ENCODE measurements at regions not wholly inside any gene's neighbourhood (a gene's known extent, or its start where the extent isn't known, plus 50 kb on each side); places are given as distances from the start of the nearest gene placed in this dataset.

GRCh38 chr7:25619963-25620799, 391.9 kb upstream of the NPVF start:
- H3K4me3 ChIP-seq (ENCODE audit: low read depth, low read length), result no peak overlapping the region

- H3K4me3 ChIP-seq (ENCODE audit: low read depth, low read length), result no peak overlapping the region
Observed at GRCh38 chr7:25621993-25622392, 393.7 kb upstream of the NPVF start.

GRCh38 chr7:25622695-25623094, 394.4 kb upstream of the NPVF start:
- no peak overlapping the region for H3K4me3 ChIP-seq (ENCODE audit: low read depth, low read length)

- no peak overlapping the region for H3K4me3 ChIP-seq (ENCODE audit: low read depth, low read length)
Observed at GRCh38 chr7:25624051-25624450, 395.8 kb upstream of the NPVF start.

GRCh38 chr7:25624833-25625232, 396.5 kb upstream of the NPVF start:
- no peak overlapping the region for H3K4me3 ChIP-seq (ENCODE audit: low read depth, low read length)

- H3K4me3 ChIP-seq (ENCODE audit: low read depth, low read length), result no peak overlapping the region
Observed at GRCh38 chr7:25625306-25625992, 397.2 kb upstream of the NPVF start.

GRCh38 chr7:25626451-25627131, 398.3 kb upstream of the NPVF start:
- H3K4me3 ChIP-seq (ENCODE audit: low read depth, low read length), result no peak overlapping the region

GRCh38 chr7:25628446-25628845, 400.2 kb upstream of the NPVF start:
- no peak overlapping the region for H3K4me3 ChIP-seq (ENCODE audit: low read depth, low read length)

GRCh38 chr7:25632616-25633015, 404.3 kb upstream of the NPVF start:
- no peak overlapping the region for H3K4me3 ChIP-seq (ENCODE audit: low read depth, low read length)

- no peak overlapping the region for H3K4me3 ChIP-seq (ENCODE audit: low read depth, low read length)
Observed at GRCh38 chr7:25633426-25634036, 405.2 kb upstream of the NPVF start.

GRCh38 chr7:25636168-25636567, 407.9 kb upstream of the NPVF start:
- H3K4me3 ChIP-seq (ENCODE audit: low read depth, low read length), result no peak overlapping the region

- H3K4me3 ChIP-seq (ENCODE audit: low read depth, low read length), result no peak overlapping the region
Observed at GRCh38 chr7:25636871-25637283, 408.6 kb upstream of the NPVF start.

- no peak overlapping the region for H3K4me3 ChIP-seq (ENCODE audit: low read depth, low read length)
Observed at GRCh38 chr7:25638068-25638467, 409.8 kb upstream of the NPVF start.

- H3K4me3 ChIP-seq (ENCODE audit: low read depth, low read length), result no peak overlapping the region
Observed at GRCh38 chr7:25638590-25639244, 410.4 kb upstream of the NPVF start.

GRCh38 chr7:25642849-25643248, 414.6 kb upstream of the NPVF start:
- no peak overlapping the region for H3K4me3 ChIP-seq (ENCODE audit: low read depth, low read length)

- H3K4me3 ChIP-seq (ENCODE audit: low read depth, low read length), result no peak overlapping the region
Observed at GRCh38 chr7:25643286-25643685, 415.0 kb upstream of the NPVF start.

- no peak overlapping the region for H3K4me3 ChIP-seq (ENCODE audit: low read depth, low read length)
Observed at GRCh38 chr7:25643770-25644394, 415.6 kb upstream of the NPVF start.

- no peak overlapping the region for H3K4me3 ChIP-seq (ENCODE audit: low read depth, low read length)
Observed at GRCh38 chr7:25646726-25647413, 418.6 kb upstream of the NPVF start.

GRCh38 chr7:25647872-25648271, 419.6 kb upstream of the NPVF start:
- no peak overlapping the region for H3K4me3 ChIP-seq (ENCODE audit: low read depth, low read length)

GRCh38 chr7:25652366-25652765, 424.1 kb upstream of the NPVF start:
- H3K4me3 ChIP-seq (ENCODE audit: low read depth, low read length), result no peak overlapping the region

Data from iPS-11a (cell line).